Daoy (cell line): ENCODE measurements at regions not wholly inside any gene's neighbourhood (a gene's known extent, or its start where the extent isn't known, plus 50 kb on each side); places are given as distances from the start of the nearest gene placed in this dataset.
"Not testable (repeated sequence)": the region's sequence is repeated elsewhere in the genome, so short reads cannot be mapped to it uniquely, and the experiment has no call there.

Source experiments
- DNase-seq: peaks from one replicate; pipeline ENCODE4 v3.0.0-alpha.2; 2015; ENCODE audit warnings: low read depth

DNA sequence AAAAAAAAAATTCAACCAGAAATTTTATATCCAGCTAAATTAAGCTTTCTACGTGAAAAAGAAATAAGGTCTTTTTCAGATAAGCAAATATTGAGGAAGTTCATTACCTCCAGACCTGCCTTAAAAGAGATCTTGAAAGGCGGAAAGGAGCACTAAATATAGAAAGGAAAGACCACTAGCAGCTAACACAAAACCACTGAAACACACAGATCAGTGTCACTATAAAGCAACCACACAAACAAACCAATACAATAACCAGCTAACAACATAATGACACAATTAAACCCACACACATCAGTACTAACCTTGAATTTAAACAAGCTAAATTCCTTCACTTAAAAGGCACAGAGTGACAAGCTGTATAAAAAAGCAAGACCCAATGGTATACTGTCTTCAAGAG lies 958.3 kb downstream of the TSN start:
- DNase-seq: no peak

DNA sequence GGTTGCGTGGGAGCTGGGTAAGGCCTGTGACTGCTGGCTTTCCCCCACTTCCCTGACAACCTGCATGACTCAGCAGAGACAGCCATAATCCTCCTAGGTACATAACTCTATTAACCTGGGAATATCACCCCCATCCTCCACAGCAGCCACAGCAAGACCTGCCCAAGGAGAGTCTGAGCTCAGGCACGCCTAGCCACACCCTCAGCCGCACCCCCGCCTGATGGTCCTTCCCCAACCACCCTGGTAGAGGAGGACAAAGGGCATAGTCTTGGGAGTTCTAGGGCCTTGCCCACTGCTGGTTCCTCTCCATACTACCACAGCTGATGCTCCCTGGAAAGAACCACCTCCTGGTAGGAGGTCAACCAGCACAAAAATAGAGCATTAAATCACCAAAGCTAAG lies 965.4 kb downstream of the TSN start:
- DNase-seq: not testable (repeated sequence)

DNA sequence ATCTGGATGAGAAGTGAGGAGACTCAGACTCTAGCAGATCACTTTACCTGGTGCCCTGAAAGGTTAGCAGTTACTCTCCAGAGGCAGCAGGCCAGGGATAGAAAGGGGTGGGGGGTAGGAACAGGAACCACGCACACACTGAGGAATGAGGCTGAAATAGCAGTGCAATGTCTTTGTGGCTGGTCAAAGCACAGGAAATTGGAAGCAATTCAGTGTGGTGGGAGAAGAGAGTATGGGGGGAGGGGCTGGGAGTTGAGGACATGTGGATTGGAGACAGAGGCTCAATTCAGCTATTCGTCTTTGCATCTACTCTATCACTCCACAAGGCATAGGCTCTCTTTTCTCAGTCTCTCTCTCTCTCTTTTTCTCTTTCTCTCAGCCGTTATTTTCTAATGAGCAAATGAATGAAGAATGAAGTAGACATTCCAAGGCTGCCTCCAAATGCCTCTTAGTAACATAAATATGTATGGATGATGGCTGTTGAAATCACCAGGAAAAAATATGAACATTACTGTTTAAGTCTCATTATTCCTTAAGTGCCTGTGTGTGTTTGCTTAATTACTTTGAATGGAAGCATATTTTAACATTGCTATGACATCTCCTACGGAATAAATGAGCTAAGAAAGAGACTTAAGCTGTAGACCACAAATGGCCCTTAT lies 979.4 kb downstream of the TSN start:
- DNase-seq: peak; percentile 20

DNA sequence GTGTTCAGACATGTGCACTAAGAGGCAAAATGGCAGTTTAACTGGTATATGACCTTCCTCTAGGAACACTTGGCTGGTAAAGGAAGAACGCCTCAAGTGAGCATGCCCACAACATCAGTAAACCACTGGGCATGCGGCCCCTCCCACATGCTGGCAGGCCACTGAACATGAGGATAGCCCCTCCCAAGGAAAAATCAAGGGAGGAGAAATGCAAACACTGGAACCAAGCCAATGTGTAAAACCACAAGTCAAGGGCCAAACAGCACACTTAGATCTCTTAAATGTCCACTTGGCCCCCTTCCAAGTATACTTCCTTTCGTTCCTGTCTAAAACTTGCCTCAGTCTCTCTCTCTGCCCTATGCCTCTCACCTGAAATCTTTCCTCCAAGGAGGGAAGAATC lies 980.8 kb downstream of the TSN start:
- DNase-seq: peak; percentile 6

DNA sequence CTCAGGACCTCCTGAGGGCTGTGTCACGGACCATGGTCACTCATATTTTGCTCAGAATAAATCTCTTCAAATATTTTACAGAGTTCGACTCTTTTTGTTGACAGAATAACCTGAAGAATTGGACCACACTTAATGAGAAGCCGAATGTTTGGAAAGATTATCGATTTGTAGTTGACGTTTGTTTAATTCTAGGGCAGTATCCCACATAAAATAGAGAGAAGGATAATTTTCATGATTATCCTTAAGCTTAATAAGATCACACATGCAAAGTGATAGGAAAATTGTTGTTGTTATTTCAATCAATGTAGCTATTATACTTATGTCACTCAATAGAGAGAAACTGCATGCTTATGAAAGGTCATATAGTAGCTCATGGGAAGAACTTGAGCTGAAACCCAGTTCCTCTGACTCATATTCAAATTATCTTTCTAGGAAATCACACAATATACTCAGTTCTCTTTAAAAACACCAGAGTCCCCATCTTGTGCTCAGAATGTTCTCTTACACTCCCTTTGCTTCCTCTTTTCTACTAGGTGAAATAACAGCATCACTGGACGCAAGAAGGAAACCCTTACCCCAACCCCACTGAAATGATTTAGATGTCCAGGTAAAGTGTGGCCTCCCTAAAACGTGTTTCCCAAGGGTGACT lies 982.1 kb downstream of the TSN start:
- no peak for DNase-seq

DNA sequence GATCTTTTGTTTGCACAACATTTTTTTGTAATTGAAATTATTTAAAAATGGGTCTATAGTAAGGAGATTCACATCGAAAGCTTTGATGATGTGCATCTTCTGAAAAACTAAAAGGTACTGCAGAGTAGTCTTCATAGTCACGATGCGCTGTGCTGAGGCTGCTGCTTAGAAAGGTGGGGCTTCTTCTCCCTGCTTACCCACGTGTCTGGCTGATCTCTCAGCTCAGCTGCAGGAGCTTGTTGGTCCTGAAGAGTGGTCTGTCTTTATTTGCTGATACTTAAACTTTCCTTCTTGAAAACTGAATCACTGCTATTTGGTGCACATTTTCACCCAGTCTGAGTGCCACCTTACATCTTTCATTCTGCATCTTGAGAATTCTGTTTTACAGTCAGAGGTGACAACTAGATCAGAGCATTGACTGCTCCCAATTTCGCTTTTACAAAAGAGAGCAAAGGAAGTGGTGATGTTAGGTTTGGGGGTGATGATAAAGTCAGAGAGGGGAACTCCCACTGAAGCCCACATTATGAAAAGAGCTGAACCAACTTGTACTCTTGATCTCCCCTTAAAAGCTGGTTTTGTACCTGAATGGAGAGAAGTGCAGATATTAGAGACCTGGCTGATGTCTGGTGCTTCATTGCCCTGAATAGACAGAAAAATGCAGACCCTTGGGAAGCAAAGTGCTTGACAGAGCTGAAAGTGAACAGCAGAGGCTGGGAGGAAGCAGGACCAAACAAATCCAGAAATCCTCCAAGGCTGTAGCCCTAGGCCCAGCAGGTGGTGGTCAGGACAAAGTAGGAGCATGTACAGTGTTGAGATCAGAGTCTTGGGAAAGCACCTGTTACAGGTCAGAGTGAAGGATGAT lies 984.5 kb downstream of the TSN start:
- no peak for DNase-seq

DNA sequence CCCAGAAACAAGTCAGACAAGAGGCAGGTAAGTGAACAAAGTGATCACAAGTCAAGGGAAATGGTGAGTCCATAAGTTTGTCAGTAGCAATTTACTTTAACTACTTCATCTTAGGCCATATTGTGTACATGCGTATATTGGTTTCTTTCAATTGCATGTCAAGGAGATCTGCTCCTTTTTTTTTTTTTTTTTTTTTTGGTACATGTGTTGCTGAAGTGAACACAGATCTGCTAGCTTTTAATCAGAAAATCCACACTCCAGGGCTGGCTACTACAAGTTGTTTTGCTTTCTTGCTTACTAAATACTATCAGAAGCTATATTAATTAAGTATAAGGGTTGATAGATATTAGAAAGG lies 985.1 kb downstream of the TSN start:
- DNase-seq: no peak

DNA sequence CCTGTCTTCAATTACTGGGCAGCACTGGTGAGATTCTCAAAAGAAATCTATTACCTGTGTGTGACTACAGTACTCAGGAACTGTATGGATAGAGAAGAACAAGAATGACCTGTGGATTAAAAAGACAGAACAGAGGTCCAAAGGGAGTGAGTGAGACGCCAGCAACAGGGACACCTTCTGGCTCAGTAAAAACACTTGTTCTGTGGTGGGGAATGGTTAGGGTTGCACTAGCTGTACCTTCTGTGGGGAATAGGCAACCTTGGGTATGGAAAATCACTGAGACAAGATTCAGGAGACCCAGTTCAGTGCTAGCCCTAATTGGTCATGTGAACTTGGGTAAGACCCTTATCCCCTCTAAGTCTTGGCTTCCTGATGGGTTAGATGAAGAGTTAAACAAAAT lies 986.0 kb downstream of the TSN start:
- DNase-seq: no peak

DNA sequence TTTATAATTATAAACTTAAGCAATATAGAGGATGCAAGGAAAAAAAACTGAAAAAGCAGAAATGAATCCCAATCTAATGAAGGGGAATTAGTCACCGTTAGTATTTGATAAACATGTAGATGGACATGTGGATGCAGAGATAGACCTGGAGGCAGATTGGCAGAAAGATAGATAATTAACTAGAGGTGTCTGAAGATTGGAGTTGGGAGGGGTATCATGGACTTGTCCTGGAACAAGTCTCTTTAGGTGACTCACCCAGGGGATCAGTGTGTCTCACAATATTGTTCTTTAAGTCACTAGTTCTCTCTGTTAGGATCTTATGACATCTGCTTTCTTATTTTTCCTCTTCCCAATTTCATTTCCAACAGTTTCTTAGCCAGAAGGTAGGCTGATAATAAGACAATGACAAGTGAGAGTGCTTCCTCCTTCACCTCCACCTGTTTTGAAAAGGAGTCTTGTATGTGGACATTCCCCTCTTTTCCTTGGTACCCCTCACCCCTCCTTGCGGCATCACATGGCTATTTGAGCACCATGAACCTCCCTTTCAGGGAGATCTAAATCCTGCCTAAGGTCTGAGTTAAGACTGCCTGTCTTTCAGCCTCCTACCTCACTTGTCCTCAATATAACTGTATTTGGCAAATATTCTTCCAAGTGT lies 987.7 kb downstream of the TSN start:
- DNase-seq: no peak

DNA sequence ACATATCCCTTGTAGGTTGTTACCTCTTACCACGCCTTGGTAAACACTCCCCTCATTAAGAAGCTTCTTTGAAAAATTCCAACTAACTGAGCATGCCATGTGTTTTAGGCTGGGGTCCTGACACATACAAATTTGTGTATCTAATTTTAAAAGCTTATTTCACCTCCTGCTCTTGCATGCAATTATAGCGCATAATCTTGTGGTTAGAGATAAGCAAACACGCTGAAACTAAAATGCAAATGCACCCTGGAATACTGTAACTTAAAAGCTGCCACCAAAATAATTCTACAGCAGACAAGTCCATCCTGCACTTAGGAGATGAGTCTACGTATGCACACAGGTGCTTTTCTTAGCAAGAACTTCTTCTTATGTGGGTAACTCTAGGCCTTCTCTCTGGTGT lies 990.2 kb downstream of the TSN start:
- DNase-seq: no peak

DNA sequence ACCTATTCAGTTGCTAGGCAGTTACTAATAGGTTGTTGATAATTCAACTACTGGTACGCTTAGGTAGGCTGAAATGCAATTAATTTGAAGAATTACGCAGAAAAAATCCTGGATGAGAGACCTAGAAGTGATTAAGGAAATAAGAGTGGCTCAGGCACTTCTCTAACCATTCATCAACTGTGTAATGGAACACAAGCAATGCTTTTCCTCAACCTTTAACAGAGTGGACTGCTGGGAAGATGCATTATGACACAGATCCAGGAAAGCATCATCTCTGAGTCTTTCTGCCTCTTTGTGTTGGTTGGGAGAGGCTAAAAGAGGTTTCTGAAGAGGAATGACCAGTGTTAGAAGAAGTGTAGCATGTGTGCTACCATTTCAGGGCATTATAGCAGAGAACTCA lies 992.2 kb downstream of the TSN start:
- no peak for DNase-seq

DNA sequence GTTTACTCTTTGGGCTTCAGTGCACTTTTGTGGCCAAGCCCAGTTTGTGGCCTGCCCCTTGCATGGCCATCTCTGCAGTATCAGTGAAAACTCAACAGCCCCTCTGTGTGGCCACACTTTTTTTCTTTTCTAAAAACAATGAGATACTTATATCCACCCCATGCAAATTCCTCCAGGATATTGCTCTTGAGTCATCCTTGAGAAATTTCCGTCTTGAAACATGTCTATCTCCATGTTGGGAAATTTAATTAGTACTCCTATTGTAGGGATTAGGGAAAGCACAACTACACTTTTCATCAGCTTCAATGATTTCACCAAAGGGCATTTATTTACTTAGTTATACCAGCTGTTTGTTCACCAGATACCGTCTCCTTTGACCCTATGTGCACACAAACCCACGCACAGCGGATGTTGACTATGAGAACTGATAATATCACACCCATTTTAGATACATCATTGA lies 993.1 kb downstream of the TSN start:
- peak; percentile 59 for DNase-seq

DNA sequence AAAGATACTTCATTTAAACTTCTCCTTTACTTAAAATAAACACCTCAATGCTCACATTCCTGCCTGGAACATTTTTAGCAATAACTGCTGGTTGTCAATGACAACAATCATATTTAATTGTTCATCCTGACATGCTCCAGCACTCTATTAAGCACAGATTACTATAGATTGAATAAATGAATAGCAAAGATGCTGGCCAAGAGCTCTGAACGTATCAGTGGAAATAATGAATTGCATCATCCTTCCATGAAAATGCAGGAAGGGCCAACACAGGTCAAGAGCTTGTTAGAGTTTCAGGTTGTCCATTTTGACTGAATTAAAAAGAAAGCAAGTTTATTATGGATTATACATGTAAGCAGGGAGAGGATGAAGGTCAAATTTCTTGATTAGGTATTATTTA lies 994.0 kb downstream of the TSN start:
- DNase-seq: no peak

DNA sequence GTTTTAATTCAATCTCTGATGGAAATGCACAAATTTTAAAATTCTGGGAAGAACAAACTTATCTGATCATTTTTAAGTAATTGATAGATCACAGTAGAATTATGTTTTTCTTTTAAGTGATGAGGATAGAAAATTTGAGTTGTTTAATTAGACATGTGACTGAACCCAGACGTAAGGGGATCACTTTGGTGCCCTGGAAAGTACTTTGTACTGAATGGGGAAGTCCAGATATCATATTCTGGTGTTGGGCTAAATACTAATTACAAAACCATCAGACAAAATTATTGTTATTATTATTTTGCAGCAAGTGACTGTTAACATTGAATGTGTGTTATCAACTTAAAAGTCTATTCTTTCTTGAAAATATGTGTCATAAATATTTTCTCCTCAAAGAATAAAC lies 994.6 kb downstream of the TSN start:
- DNase-seq: no peak

DNA sequence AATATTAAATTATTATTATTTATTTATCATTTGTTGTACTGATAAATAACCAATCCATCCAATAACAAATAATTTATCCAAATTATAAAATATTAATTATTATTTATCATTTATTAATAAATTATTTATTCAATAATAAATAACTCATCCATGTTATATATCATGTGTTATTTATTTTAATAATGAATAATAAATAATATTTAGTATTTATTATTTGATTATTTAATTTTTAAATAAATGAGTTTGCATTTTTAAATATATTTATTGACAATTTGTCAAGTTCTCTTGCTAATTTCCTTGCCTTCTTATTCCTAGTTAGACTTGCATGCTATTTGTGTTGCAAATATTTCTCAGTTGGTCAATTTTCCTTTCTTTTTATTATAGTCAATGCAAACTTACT lies 995.4 kb downstream of the TSN start:
- no peak for DNase-seq

DNA sequence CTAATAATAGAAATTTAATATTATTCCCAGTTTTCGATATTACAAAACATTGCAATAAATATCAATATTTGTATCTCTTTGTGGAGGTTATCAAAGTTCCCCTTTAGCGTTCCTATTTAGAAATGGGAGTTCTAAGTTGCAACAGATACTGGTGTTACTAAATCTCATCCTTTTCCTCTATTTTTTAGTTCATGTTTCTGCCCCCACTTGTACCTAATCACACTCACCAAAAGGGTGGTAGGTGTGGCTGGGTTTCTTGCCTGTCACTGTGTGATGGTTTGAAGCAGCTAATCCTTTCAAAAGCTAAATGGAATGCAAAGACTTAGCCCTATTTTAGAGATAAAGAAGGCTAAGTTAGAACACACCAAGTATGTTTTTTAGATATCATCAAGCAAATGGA lies 997.9 kb downstream of the TSN start:
- DNase-seq: no peak

DNA sequence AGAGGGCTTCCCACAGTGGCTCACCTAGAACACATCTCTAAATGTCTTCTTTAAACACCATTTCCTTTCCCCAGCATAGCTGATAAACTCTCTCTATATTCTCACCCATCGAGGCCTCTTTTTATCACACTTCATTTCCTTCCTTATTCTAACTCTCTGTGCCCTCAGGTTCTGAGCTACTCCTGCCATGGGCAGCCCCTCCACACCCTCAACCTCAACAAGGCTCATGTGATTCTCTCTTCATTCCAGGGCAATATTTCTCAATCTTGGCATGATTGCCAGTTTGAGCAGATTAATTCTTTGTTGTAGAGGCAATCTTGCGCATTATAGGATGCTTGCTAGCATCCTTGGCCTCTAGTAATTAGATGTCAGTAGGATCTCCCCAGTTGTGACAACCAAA lies 999.1 kb downstream of the TSN start:
- no peak for DNase-seq

DNA sequence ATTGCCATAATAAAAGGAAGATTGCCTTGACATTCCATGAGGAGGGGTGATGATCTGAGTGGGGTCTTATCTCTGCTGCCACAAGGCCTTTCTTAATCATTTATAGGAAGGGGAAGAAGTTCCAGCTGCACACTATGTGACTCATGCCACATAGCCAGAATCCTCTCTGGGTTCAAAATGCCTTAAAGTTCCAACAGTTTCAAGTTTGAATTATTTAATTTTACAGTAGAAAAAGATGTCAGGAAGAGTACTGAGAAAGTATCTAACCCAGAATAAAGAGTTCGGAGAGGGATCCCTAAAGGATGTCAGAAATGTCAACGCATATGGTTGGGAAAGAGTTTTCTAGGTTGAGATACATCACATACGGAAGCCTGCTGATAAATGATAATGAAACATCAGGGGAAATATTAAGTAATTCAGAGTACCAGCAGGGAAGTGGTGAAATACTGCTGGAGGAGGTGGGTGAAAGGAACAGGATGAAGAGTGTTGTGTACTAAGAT lies 999.9 kb downstream of the TSN start:
- no peak for DNase-seq

DNA sequence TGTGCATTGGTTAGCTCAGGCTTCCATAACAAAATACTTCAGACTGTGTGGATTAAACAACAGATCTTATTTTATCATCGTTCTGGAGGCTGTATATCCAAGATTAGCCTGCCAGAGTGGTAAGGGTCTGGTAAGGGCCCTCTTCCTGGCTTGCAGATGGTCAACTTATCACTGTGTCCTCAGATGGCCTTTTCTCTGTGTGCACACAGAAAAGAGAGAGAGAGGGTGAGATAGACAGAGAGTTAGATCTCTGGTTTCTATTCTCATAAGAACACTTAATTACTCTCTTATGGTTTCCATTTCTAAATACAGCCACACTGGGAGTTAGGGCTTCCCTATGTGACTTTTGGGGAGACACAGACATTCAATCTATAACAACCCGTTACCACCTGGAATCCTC lies 1003.5 kb downstream of the TSN start:
- DNase-seq: no peak

DNA sequence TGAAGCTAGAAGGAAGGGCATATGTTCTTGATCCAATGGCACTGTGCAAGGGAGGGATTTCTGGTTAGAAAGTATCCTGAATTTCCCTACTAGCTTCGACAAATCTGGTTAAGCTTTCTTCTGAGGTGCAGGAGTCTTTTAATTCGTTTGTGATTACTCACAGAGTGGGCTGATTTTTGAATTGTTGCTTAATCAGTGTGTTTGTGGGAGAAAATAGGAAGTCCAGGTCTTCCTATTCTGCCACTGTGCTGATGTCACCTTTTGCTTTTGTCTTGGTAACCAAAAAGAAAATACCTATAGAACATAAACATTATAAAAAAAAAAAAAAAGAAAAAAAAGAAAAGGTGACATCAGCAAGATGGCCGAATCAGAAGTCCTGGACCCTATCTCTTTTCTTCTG lies 1008.6 kb downstream of the TSN start:
- DNase-seq: no peak

DNA sequence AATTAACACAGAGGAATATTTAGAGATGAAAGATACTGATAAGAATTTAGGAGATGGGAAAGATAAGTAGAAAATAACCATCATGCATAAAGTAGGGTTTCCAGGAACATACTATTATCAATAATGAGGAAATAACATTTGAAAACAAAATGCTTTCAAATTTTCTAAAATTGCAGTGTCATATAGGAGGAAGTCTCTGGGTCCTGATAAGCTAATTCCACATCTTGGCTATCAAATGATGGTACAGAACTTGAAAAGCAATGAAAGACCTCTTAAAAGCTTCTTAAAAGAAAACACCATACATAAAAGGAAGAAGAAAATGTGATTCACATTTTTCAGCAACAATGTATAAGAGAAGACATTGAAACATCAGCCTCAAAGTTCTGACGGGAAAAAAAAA lies 1024.8 kb downstream of the TSN start:
- no peak for DNase-seq

DNA sequence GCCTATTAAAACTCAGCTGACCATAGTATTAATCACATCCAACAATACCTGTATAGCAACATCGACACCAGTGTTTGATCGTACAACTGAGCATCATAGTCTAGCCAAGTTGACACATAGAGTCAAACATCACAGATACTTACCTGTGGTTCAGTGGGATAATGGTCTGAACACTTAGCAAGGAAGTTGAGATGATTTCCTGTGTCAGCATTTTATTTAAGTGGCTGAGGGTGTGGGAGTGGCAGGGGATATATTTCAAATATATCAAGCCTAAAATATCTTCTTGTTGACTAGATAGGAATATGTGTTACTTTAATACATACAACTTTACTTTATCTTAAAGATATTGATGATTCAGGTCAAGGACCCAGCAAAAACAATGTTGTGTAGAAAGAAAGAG lies 1038.6 kb downstream of the TSN start:
- DNase-seq: no peak
